ENCODE measurements at regions not wholly inside any gene's neighbourhood (a gene's known extent, or its start where the extent isn't known, plus 50 kb on each side); places are given as distances from the start of the nearest gene placed in this dataset.

GRCh38 chr20:16212790-16213189 is 360.5 kb downstream of the KIF16B start:
- TF ChIP-seq CTCF (IDR thresholded peaks at IDR 0.05) = no peak
- TF ChIP-seq POLR2A (IDR thresholded peaks at IDR 0.05) = no peak
